ENCODE measurements at regions not wholly inside any gene's neighbourhood (a gene's known extent, or its start where the extent isn't known, plus 50 kb on each side); places are given as distances from the start of the nearest gene placed in this dataset.

- no peak for TF ChIP-seq EZH2 (IDR thresholded peaks at IDR 0.05; ENCODE audit: insufficient read depth, poor library complexity, severe bottlenecking)
- no peak for TF ChIP-seq EZH2phosphoT487 (IDR thresholded peaks at IDR 0.05; ENCODE audit: insufficient read depth, low read depth)
Observed at GRCh38 chr4:152112190-152112589, 351.4 kb upstream of the GATB start.

Measured in GM23248 (cell line).